ENCODE measurements at regions not wholly inside any gene's neighbourhood (a gene's known extent, or its start where the extent isn't known, plus 50 kb on each side); places are given as distances from the start of the nearest gene placed in this dataset.

GRCh38 chr12:113604666-113605065 is 133.0 kb upstream of the LHX5 start:
- no peak overlapping the region for H3K4me3 ChIP-seq
- TF ChIP-seq POLR2AphosphoS5 (IDR thresholded peaks at IDR 0.05) (no peak), CTCF (IDR thresholded peaks at IDR 0.05) (no peak), EP300 (IDR thresholded peaks at IDR 0.05) (no peak), POLR2A (IDR thresholded peaks at IDR 0.05; ENCODE audit: low read depth) (no peak)
- peaks cover 0 to 77% (median 4%) of the 10 kb centered on the region in 4 donors for H3K27me3 ChIP-seq
- no peak for DNase-seq (ENCODE audit: extremely low spot score)
- H3K36me3 ChIP-seq = no peaks in the 10 kb centered on the region
- intact Hi-C loops (cut with DNase I) = no loop called here
- H3K4me1 ChIP-seq = no peaks in the 10 kb centered on the region
- H3K9me3 ChIP-seq = peaks cover 0 to 6% (median 2%) of the 10 kb centered on the region in 4 donors
- H3K27ac ChIP-seq (replicated peaks in 1 of 4) = no peak overlapping the region

GRCh38 chr12:113601656-113602263 is 130.1 kb upstream of the LHX5 start:
- intact Hi-C loops (cut with DNase I) = no loop called here
- WGBS = 48% methylated on average over 3 of the region's 3 CpGs
- Histone ChIP-seq H3K4me3 (no peak overlapping the region), H3K36me3 (no peaks in the 10 kb centered on the region), H3K27ac (replicated peaks in 1 of 4) (no peak overlapping the region), H3K4me1 (no peaks in the 10 kb centered on the region), H3K27me3 (peaks cover 0 to 69% (median 0%) of the 10 kb centered on the region in 4 donors), H3K9me3 (no peaks in the 10 kb centered on the region)
- TF ChIP-seq CTCF (IDR thresholded peaks at IDR 0.05) = no peak
- TF ChIP-seq POLR2A (IDR thresholded peaks at IDR 0.05; ENCODE audit: low read depth) = no peak
- TF ChIP-seq EP300 (IDR thresholded peaks at IDR 0.05) = no peak
- no peak for TF ChIP-seq POLR2AphosphoS5 (IDR thresholded peaks at IDR 0.05)
- DNase-seq (ENCODE audit: extremely low spot score) = no peak

DNA sequence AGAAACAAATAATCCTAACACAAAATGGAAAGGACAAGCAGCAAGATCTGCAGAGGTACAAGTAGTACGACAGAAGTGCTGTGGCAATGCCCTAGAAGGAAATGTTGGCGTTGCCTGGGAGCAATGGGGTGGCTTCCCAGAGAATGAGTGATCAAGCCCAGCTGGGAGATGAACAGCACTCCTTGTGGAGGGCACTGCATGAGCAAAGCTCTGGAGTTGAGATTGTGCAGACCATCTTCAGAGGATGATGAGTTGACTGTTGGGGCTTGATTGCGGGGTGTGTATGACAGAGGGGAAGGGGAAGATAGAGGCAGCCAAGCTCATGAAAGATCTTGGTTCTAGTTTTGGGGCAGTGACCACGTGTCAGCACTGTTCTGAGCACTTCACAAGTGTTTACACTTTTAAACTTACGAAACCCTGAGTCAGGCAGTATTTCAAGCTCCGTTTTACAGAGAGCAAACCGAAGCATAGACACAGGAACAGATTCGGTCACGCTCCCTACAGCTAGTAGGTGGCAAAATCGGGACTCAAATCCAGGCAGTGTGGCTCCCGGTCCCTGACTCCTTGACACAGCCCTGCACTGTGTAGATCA is 127.2 kb upstream of the LHX5 start:
- H3K4me1 ChIP-seq = no peaks in the 10 kb centered on the region
- no peak overlapping the region for H3K4me3 ChIP-seq
- H3K36me3 ChIP-seq = no peaks in the 10 kb centered on the region
- intact Hi-C loops (cut with DNase I) = no loop called here
- peaks cover 0 to 67% (median 0%) of the 10 kb centered on the region in 4 donors for H3K27me3 ChIP-seq
- H3K27ac ChIP-seq (replicated peaks in 1 of 4) = no peak overlapping the region
- DNase-seq (ENCODE audit: extremely low spot score) = no peak
- 52% methylated on average over 11 of the region's 11 CpGs for WGBS
- H3K9me3 ChIP-seq = peaks cover 0 to 7% (median 1%) of the 10 kb centered on the region in 4 donors
- TF ChIP-seq POLR2AphosphoS5 (IDR thresholded peaks at IDR 0.05) (no peak), EP300 (IDR thresholded peaks at IDR 0.05) (no peak), CTCF (IDR thresholded peaks at IDR 0.05) (no peak), POLR2A (IDR thresholded peaks at IDR 0.05; ENCODE audit: low read depth) (no peak)

GRCh38 chr12:113594967-113595366 is 123.3 kb upstream of the LHX5 start:
- DNase-seq (ENCODE audit: extremely low spot score) = no peak
- TF ChIP-seq CTCF (IDR thresholded peaks at IDR 0.05) (no peak), POLR2A (IDR thresholded peaks at IDR 0.05; ENCODE audit: low read depth) (no peak), POLR2AphosphoS5 (IDR thresholded peaks at IDR 0.05) (no peak), EP300 (IDR thresholded peaks at IDR 0.05) (no peak)
- Histone ChIP-seq H3K4me3 (no peak overlapping the region), H3K36me3 (no peaks in the 10 kb centered on the region), H3K27me3 (peaks cover 0 to 70% (median 0%) of the 10 kb centered on the region in 4 donors), H3K9me3 (peaks cover 0 to 7% (median 1%) of the 10 kb centered on the region in 4 donors), H3K27ac (replicated peaks in 1 of 4) (no peak overlapping the region), H3K4me1 (peaks cover 0 to 5% (median 5%) of the 10 kb centered on the region in 4 donors)
- WGBS = 74% methylated on average over 2 of the region's 2 CpGs
- intact Hi-C loops (cut with DNase I) = no loop called here

Data from esophagus muscularis mucosa (tissue), 4 donors.